ENCODE measurements at regions not wholly inside any gene's neighbourhood (a gene's known extent, or its start where the extent isn't known, plus 50 kb on each side); places are given as distances from the start of the nearest gene placed in this dataset.

DNA sequence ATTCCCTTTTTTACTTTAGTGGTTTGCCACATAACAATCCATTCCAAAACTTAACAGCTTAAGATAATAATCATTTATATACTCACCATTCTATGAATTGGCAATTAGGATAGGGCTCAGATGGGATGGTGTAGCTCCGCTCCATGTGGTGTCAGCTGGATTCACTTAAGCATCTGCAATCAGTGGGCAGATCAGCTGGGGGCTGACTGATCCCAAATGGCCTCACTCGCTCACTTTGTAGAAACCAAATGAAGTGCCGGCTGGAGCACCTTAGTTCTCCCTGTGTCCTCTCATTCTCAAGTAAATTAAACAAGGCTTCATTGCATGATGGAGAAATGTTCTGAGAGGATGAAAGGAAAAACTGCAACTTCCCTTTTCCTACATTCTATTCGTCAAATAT lies 161.4 kb downstream of the WT1 start:
- Histone ChIP-seq H3K27ac (no peak overlapping the region), H3K9me3 (no peaks in the 10 kb centered on the region), H3K4me1 (no peaks in the 10 kb centered on the region), H3K4me3 (no peak overlapping the region), H3K36me3 (no peaks in the 10 kb centered on the region), H3K27me3 (no peaks in the 10 kb centered on the region)
- ATAC-seq = no peak
- no peak for DNase-seq
- intact Hi-C loops (cut with DNase I; ENCODE audit: low total_unique reads) = no loop called here
- TF ChIP-seq CTCF (IDR thresholded peaks at IDR 0.05 in 4 of 5, conservative IDR thresholded peaks at IDR 0.05 in 1 of 5) (no peak), POLR2A (IDR thresholded peaks at IDR 0.05) (no peak)
- in situ Hi-C loops (cut with MboI; ENCODE audit: low sequenced_read_pairs in 4 of 4) = no loop called here

DNA sequence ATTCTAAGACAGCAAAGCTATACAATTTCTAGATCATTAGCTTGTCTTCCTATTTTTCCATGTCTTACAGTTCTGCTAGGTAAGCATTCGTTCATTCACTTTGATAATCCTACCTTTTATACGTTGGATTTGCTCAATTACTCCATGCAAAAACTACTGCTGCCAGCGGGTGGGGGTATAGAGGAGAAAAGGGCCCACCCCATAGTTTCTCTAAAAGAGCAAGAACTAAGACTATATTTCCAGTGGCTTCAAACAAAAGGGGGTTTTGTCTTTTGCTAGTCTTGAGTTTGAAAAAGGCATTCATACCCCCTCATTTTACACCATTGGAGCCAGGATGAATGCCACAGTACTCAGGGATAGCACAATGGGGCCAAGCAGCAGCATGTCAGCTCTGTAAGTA lies 155.7 kb downstream of the WT1 start:
- Histone ChIP-seq H3K36me3 (no peaks in the 10 kb centered on the region), H3K27ac (no peak overlapping the region), H3K9me3 (no peaks in the 10 kb centered on the region), H3K4me1 (no peaks in the 10 kb centered on the region), H3K27me3 (no peaks in the 10 kb centered on the region), H3K4me3 (no peak overlapping the region)
- TF ChIP-seq CTCF (IDR thresholded peaks at IDR 0.05 in 4 of 5, conservative IDR thresholded peaks at IDR 0.05 in 1 of 5) (no peak), POLR2A (IDR thresholded peaks at IDR 0.05) (no peak)
- ATAC-seq (no peak), DNase-seq (no peak)
- in situ Hi-C loops (cut with MboI; ENCODE audit: low sequenced_read_pairs in 4 of 4) = no loop called here
- intact Hi-C loops (cut with DNase I; ENCODE audit: low total_unique reads) = no loop called here

- no peak for ATAC-seq
Measured at GRCh38 chr11:32280339-32280738, 155.0 kb downstream of the WT1 start.

GRCh38 chr11:32288276-32288675 lies 147.1 kb downstream of the WT1 start:
- no peak for ATAC-seq
- H3K27ac ChIP-seq = no peak overlapping the region
- in situ Hi-C loops (cut with MboI; ENCODE audit: low sequenced_read_pairs in 4 of 4) = no loop called here
- no peaks in the 10 kb centered on the region for H3K36me3 ChIP-seq
- no peaks in the 10 kb centered on the region for H3K9me3 ChIP-seq
- DNase-seq = no peak
- intact Hi-C loops (cut with DNase I; ENCODE audit: low total_unique reads) = no loop called here
- H3K4me1 ChIP-seq = no peaks in the 10 kb centered on the region
- H3K4me3 ChIP-seq = no peak overlapping the region
- no peak for TF ChIP-seq CTCF (IDR thresholded peaks at IDR 0.05 in 4 of 5, conservative IDR thresholded peaks at IDR 0.05 in 1 of 5)
- TF ChIP-seq POLR2A (IDR thresholded peaks at IDR 0.05) = no peak
- no peaks in the 10 kb centered on the region for H3K27me3 ChIP-seq

More at GRCh38 chr11:32280339-32280738, 155.0 kb downstream of the WT1 start:
- H3K27me3 ChIP-seq = no peaks in the 10 kb centered on the region
- no peaks in the 10 kb centered on the region for H3K4me1 ChIP-seq
- no peak overlapping the region for H3K4me3 ChIP-seq
- in situ Hi-C loops (cut with MboI; ENCODE audit: low sequenced_read_pairs in 4 of 4) (no loop called here), intact Hi-C loops (cut with DNase I; ENCODE audit: low total_unique reads) (no loop called here)
- H3K9me3 ChIP-seq = no peaks in the 10 kb centered on the region
- no peaks in the 10 kb centered on the region for H3K36me3 ChIP-seq
- DNase-seq = no peak
- H3K27ac ChIP-seq = no peak overlapping the region
- TF ChIP-seq CTCF (IDR thresholded peaks at IDR 0.05 in 4 of 5, conservative IDR thresholded peaks at IDR 0.05 in 1 of 5) = no peak
- TF ChIP-seq POLR2A (IDR thresholded peaks at IDR 0.05) = no peak

DNA sequence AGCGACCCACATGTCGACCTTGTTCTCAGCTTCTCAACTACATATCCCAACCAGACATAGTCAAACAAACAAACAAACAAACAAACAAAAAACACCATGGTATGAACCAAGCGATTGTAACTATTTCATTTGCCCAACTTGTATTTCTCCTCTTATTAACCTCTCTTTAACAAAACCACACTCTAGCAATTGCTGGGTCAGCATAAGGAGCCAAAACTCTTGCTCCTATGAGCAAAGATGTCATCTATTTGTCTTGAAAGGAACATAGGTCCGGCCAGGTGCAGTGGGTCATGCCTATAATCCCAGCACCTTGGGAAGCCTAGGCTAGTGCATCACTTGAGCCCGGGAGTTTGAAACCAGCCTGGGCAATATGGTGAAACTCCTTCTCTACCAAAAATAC lies 145.6 kb downstream of the WT1 start:
- H3K27me3 ChIP-seq = no peaks in the 10 kb centered on the region
- DNase-seq (no peak), ATAC-seq (no peak)
- H3K36me3 ChIP-seq = no peaks in the 10 kb centered on the region
- H3K4me1 ChIP-seq = no peaks in the 10 kb centered on the region
- H3K4me3 ChIP-seq = no peak overlapping the region
- H3K9me3 ChIP-seq = no peaks in the 10 kb centered on the region
- intact Hi-C loops (cut with DNase I; ENCODE audit: low total_unique reads) = no loop called here
- no peak overlapping the region for H3K27ac ChIP-seq
- TF ChIP-seq POLR2A (IDR thresholded peaks at IDR 0.05) (no peak), CTCF (IDR thresholded peaks at IDR 0.05 in 4 of 5, conservative IDR thresholded peaks at IDR 0.05 in 1 of 5) (no peak)
- in situ Hi-C loops (cut with MboI; ENCODE audit: low sequenced_read_pairs in 4 of 4) = no loop called here

All from gastrocnemius medialis (tissue), 4 donors.